H9 (cell line): ENCODE measurements at regions not wholly inside any gene's neighbourhood (a gene's known extent, or its start where the extent isn't known, plus 50 kb on each side); places are given as distances from the start of the nearest gene placed in this dataset.

Experiments
- DNase-seq: peaks from one replicate; pipeline ENCODE4 v3.0.0-alpha.2; 2017
- H2AFZ ChIP-seq: one replicate; pipeline ENCODE4 v1.6.1; 2013; ENCODE audit warnings: mild to moderate bottlenecking, low read length, control low read depth, moderate library complexity
- H2AK5ac ChIP-seq: 2 replicates; pipeline ENCODE4 v1.6.1; 2013; ENCODE audit warnings: low read length, control low read depth, mixed read lengths; ENCODE audit not compliant: insufficient read length
- H2BK120ac ChIP-seq: one replicate; pipeline ENCODE4 v1.6.1; 2013; ENCODE audit warnings: low read depth, mild to moderate bottlenecking, low read length, control low read depth, inconsistent platforms; ENCODE audit not compliant: poor library complexity, severe bottlenecking
- H2BK12ac ChIP-seq: 2 replicates; pipeline ENCODE4 v1.6.1; 2013; ENCODE audit warnings: low read length, control low read depth, mixed read lengths, low read depth; ENCODE audit not compliant: insufficient read length
- H2BK15ac ChIP-seq: 2 replicates; pipeline ENCODE4 v1.6.1; 2013; ENCODE audit warnings: low read depth, low read length, control low read depth
- H2BK20ac ChIP-seq: one replicate; pipeline ENCODE4 v1.6.1; 2013; ENCODE audit warnings: low read depth, mild to moderate bottlenecking, low read length, control low read depth, inconsistent platforms; ENCODE audit not compliant: poor library complexity, severe bottlenecking
- H2BK5ac ChIP-seq: 2 replicates; pipeline ENCODE4 v1.6.1; 2013; ENCODE audit warnings: low read length, control low read depth, mixed read lengths; ENCODE audit not compliant: insufficient read length
- H3K14ac ChIP-seq: 2 replicates; pipeline ENCODE4 v1.6.1; 2013; ENCODE audit warnings: low read length, control low read depth; ENCODE audit not compliant: insufficient read depth
- H3K18ac ChIP-seq: 2 replicates; pipeline ENCODE4 v1.6.1; 2013; ENCODE audit warnings: low read depth, mild to moderate bottlenecking, mixed read lengths, low read length, control low read depth; ENCODE audit not compliant: insufficient read length
- H3K23ac ChIP-seq: 2 replicates; pipeline ENCODE4 v1.6.1; 2013; ENCODE audit warnings: low read length, control low read depth, mixed read lengths, low read depth; ENCODE audit not compliant: insufficient read length
- H3K23me2 ChIP-seq: 2 replicates; pipeline ENCODE4 v1.6.1; 2013; ENCODE audit warnings: low read depth, mild to moderate bottlenecking, mixed read lengths, low read length, control low read depth; ENCODE audit not compliant: insufficient read length, poor library complexity, severe bottlenecking
- H3K27ac ChIP-seq: 2 replicates; pipeline ENCODE4 v1.5.1; 2013; ENCODE audit warnings: low read length, control low read depth, mixed read lengths, low read depth; ENCODE audit not compliant: insufficient read length
- H3K27me3 ChIP-seq: 2 replicates; pipeline ENCODE4 v1.6.1; 2013; ENCODE audit warnings: low read length, control low read depth, inconsistent platforms; ENCODE audit not compliant: insufficient read depth
- H3K4ac ChIP-seq: 2 replicates; pipeline ENCODE4 v1.6.1; 2013; ENCODE audit warnings: low read depth, mild to moderate bottlenecking, control low read depth, inconsistent platforms, low read length, moderate library complexity
- H3K4me1 ChIP-seq: 2 replicates; pipeline ENCODE4 v1.6.1; 2013; ENCODE audit warnings: low read length, control low read depth, inconsistent platforms; ENCODE audit not compliant: insufficient read depth
- H3K4me2 ChIP-seq: 2 replicates; pipeline ENCODE4 v1.6.1; 2013; ENCODE audit warnings: low read length, control low read depth, mixed read lengths; ENCODE audit not compliant: insufficient read length, insufficient read depth
- H3K56ac ChIP-seq: 2 replicates; pipeline ENCODE4 v1.6.1; 2013; ENCODE audit warnings: low read depth, mild to moderate bottlenecking, mixed read lengths, low read length, control low read depth; ENCODE audit not compliant: insufficient read length
- H3K79me1 ChIP-seq: 2 replicates; pipeline ENCODE4 v1.6.1; 2013; ENCODE audit warnings: low read depth, mild to moderate bottlenecking, moderate library complexity, low read length, control low read depth, inconsistent platforms; ENCODE audit not compliant: insufficient read depth, poor library complexity, severe bottlenecking
- H3K79me2 ChIP-seq: 2 replicates; pipeline ENCODE4 v1.6.1; 2013; ENCODE audit warnings: low read length, control low read depth, inconsistent platforms; ENCODE audit not compliant: insufficient read depth
- H3K9ac ChIP-seq: 2 replicates; pipeline ENCODE4 v1.6.1; 2013; ENCODE audit warnings: low read length, control low read depth, mixed read lengths; ENCODE audit not compliant: insufficient read length; ENCODE audit errors: extremely low read depth
- H3K9me3 ChIP-seq: one replicate; pipeline ENCODE4 v1.6.1; 2013; ENCODE audit warnings: low read depth, low read length, inconsistent platforms; ENCODE audit not compliant: control insufficient read depth
- H3T11ph ChIP-seq: one replicate; pipeline ENCODE4 v1.6.1; 2013; ENCODE audit warnings: mild to moderate bottlenecking, low read length, control low read depth, inconsistent platforms
- H4K20me1 ChIP-seq: one replicate; pipeline ENCODE4 v1.6.1; 2013; ENCODE audit not compliant: control insufficient read depth, insufficient read length, insufficient read depth
- H4K5ac ChIP-seq: 2 replicates; pipeline ENCODE4 v1.6.1; 2013; ENCODE audit warnings: low read depth, mild to moderate bottlenecking, mixed read lengths, low read length, control low read depth; ENCODE audit not compliant: insufficient read length
- H4K8ac ChIP-seq: replicated peaks from 2 replicates; pipeline ENCODE4 v1.6.1; 2013; ENCODE audit warnings: low read length, control low read depth, mixed read lengths, low read depth; ENCODE audit not compliant: insufficient read length
- H4K91ac ChIP-seq: 2 replicates; pipeline ENCODE4 v1.6.1; 2013; ENCODE audit warnings: low read depth, mild to moderate bottlenecking, moderate library complexity, mixed read lengths, low read length, control low read depth; ENCODE audit not compliant: insufficient read length
- H3K27ac Mint-ChIP-seq, 3 experiments: 2 replicates in 2 of 3; 3 replicates in 1 of 3; pipeline ENCODE4 v1.8.0; 2020 to 2021; ENCODE audit warnings: mixed read lengths in 3 of 3, mild to moderate bottlenecking in 1 of 3, moderate library complexity in 1 of 3
- H3K27me3 Mint-ChIP-seq: 2 replicates; pipeline ENCODE4 v1.8.0; 2021; ENCODE audit warnings: low read depth, mild to moderate bottlenecking, moderate library complexity, mixed read lengths
- H3K36me3 Mint-ChIP-seq, 3 experiments: 2 replicates in 2 of 3; 3 replicates in 1 of 3; pipeline ENCODE4 v1.8.0; 2020 to 2021; ENCODE audit warnings: low read depth in 3 of 3, mixed read lengths in 3 of 3; ENCODE audit not compliant: insufficient read depth in 1 of 3
- H3K4me1 Mint-ChIP-seq, 2 experiments: 2 replicates each; pipeline ENCODE4 v1.8.0; 2020; ENCODE audit warnings: mixed read lengths in 2 of 2
- H3K4me3 Mint-ChIP-seq, 2 experiments: 2 replicates in 1 of 2; 3 replicates in 1 of 2; pipeline ENCODE4 v1.8.0; 2020 to 2021; ENCODE audit warnings: mild to moderate bottlenecking in 2 of 2, mixed read lengths in 2 of 2, moderate library complexity in 1 of 2
- H3K9me3 Mint-ChIP-seq, 2 experiments: 2 replicates in 1 of 2; 3 replicates in 1 of 2; pipeline ENCODE4 v1.8.0; 2020; ENCODE audit warnings: mild to moderate bottlenecking in 2 of 2, mixed read lengths in 2 of 2, moderate library complexity in 1 of 2
- CTCF ChIP-seq: fragments of 200-600 bp; sonication (generic); conservative IDR thresholded peaks from 3 replicates; pipeline ENCODE4 v1.8.0; 2021; ENCODE audit warnings: antibody characterized with exemption, mild to moderate bottlenecking
- WGBS: extraction: QIAGEN DNeasy Blood & Tissue Kit; methylation state at CpG from one replicate; pipeline ENCODE4 v1.1.7; 2013; ENCODE audit warnings: missing lambda C conversion rate, low lambda C conversion rate, mixed read lengths; ENCODE audit not compliant: insufficient read length; ENCODE audit errors: extremely low coverage; 5-methylcytosine and 5-hydroxymethylcytosine counted together

GRCh38 chr6:113208726-113209125 is 648.4 kb upstream of the MARCKS start:
- Histone ChIP-seq H3K79me1 (no peaks in the 10 kb centered on the region), H4K8ac (no peak overlapping the region), H3K56ac (no peak overlapping the region), H3K4me2 (no peak overlapping the region), H3K4ac (no peak overlapping the region), H2AFZ (no peak overlapping the region), H4K91ac (no peak overlapping the region), H2BK20ac (no peak overlapping the region), H3K23ac (no peak overlapping the region), H2BK120ac (no peak overlapping the region), H2BK12ac (no peak overlapping the region), H4K20me1 (no peaks in the 10 kb centered on the region), H2BK5ac (no peak overlapping the region), H3K27ac (no peak overlapping the region), H3K18ac (no peak overlapping the region), H3K27me3 (no peaks in the 10 kb centered on the region), H3K9ac (no peak overlapping the region), H3T11ph (no peak overlapping the region), H2AK5ac (no peak overlapping the region), H3K9me3 (no peaks in the 10 kb centered on the region), H2BK15ac (no peak overlapping the region), H3K23me2 (no peaks in the 10 kb centered on the region), H3K14ac (no peak overlapping the region), H3K4me1 (no peaks in the 10 kb centered on the region), H3K79me2 (no peaks in the 10 kb centered on the region), H4K5ac (no peak overlapping the region)
- Mint-ChIP-seq H3K36me3 (no peaks in the 10 kb centered on the region), H3K27ac (no peak overlapping the region), H3K4me3 (no peak overlapping the region), H3K9me3 (peaks cover 0 to 2% of the 10 kb centered on the region in 2 experiments; a peak in 2 of 5 replicates), H3K4me1 (peaks cover 4 to 7% of the 10 kb centered on the region in 2 experiments), H3K27me3 (no peaks in the 10 kb centered on the region)
- no peak for TF ChIP-seq CTCF
- no peak for DNase-seq
- WGBS, result no CpG with 5 or more reads among the region's 2 CpGs
